ENCODE measurements at regions not wholly inside any gene's neighbourhood (a gene's known extent, or its start where the extent isn't known, plus 50 kb on each side); places are given as distances from the start of the nearest gene placed in this dataset.
A peak's percentile ranks its signal among the peaks of the same experiment; 100 is the strongest.
"Not testable (repeated sequence)": the region's sequence is repeated elsewhere in the genome, so short reads cannot be mapped to it uniquely, and the experiment has no call there.

DNA sequence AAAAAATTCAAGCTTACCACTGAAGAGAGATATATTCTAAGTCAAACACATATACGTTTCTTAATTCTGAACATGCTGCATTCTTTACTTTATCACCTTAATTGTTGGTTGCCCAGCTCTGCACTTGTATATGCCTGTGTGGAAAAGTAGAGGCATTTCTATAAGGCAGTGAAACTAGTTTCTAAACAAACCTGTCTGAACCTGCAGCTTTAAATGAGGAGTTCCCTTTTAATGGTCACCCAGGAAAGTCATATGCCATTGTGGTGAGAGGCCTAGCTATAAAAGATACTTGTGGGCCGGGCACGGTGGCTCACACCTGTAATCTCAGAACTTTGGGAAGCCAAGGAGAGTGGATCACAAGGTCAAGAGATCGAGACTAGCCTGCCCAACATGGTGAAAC, 147.4 kb upstream of the RXFP1 start:
- DNase-seq (ENCODE audit: low spot score in 2 of 2) (no peak), ATAC-seq (no peak)
- Mint-ChIP-seq H3K27ac (no peak overlapping the region), H3K36me3 (no peaks in the 10 kb centered on the region), H3K9me3 (peaks cover 0 to 4% of the 10 kb centered on the region in 2 donors)

DNA sequence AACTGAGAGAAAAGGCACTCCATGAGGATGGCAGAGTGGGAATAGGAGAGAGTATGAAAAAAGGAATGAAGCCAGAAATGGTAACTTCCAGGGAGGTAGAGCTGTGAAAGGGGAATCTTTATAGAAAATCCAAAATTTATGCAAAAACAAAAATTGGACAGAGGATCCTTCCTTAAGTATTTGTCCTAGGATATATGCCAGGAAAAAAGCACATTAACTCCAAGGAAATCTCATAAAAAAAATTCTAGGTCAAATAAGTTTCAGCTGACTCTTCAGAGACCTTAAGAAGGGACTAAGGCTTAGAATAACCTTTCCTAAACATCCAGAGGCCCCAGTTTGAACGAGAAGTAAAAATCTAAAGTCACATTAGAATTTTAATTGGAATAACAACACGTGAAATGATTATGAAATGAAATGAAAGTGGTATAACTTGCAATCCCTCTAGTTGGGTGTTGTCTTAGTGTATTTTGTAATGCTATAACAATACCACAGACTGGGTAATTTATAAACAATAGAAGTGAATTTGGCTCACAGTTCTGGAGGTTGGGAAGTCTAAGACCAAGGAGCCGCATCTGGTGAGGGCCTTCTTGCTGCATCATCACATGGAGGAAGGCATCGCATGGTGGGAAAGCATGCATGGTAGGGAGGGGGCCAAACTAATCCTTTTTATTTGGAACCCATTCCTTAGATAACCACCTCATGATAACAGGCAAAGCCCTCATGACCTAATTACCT, 145.4 kb upstream of the RXFP1 start:
- ATAC-seq (no peak), DNase-seq (ENCODE audit: low spot score in 2 of 2) (no peak)
- H3K27ac Mint-ChIP-seq: no peak overlapping the region
- H3K9me3 Mint-ChIP-seq: no peaks in the 10 kb centered on the region
- H3K36me3 Mint-ChIP-seq: no peaks in the 10 kb centered on the region

DNA sequence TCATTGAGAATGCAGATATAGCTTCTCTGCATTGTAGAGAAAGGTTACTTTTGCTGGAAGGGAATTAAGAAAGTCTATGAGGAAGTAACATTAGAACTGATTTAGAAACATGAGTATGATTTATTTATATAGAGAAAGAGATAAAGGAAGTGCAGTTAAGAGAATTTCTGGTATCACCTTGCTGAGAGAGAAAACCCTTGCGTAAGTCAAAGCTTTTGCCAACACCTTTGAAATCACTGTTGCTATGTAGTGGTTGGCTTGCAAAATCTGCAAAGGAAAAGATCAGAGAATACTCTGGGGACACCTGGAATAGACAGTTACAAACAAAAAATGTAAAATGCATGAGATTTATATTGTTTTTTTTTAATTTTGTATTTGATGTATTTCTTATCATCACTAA, 137.3 kb upstream of the RXFP1 start:
- ATAC-seq (no peak), DNase-seq (ENCODE audit: low spot score in 2 of 2) (no peak)
- no peaks in the 10 kb centered on the region for H3K9me3 Mint-ChIP-seq
- H3K27ac Mint-ChIP-seq: no peak overlapping the region
- no peaks in the 10 kb centered on the region for H3K36me3 Mint-ChIP-seq

DNA sequence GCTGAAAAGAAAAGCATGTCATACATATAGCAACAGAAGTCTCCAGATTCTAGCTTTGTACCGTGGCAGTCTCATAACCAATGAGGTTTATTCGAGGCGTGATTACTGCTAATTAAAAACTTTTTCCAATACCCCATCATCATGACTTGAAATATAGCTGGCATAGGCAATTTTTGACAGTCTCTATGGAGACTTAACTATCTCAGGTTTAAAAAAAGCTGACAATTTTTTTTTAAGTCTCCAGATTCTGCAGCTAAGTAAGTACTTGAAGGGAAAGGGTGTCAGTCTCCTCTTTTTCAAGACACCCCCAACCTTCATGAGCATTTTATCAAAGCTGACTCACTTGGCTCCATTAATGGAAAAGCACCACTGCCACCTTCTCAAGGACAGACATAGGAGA, 126.3 kb upstream of the RXFP1 start:
- H3K9me3 Mint-ChIP-seq: no peaks in the 10 kb centered on the region
- no peak overlapping the region for H3K27ac Mint-ChIP-seq
- no peaks in the 10 kb centered on the region for H3K36me3 Mint-ChIP-seq
- no peak for ATAC-seq
- DNase-seq (ENCODE audit: low spot score in 2 of 2): no peak

DNA sequence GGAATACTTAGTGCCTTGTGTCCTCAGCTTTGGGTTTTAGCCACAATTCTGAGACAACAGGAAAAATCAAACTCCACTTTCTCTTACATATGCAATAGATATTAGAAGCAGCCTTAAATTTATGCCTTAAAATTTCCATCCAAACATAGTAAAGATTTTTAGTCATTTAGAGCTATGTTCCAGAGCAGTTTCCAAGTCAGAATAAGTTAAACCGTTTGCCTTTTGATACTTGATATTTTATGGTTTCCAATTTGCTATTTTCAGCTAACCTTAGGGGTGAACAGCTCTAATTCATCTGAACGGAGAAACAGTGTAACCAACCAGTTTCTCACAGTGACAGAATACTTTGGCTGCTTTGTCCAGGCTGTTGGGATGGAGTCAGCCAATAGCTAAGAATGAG, 125.8 kb upstream of the RXFP1 start:
- no peak for ATAC-seq
- no peak overlapping the region for H3K27ac Mint-ChIP-seq
- H3K9me3 Mint-ChIP-seq: no peaks in the 10 kb centered on the region
- H3K36me3 Mint-ChIP-seq: no peaks in the 10 kb centered on the region
- no peak for DNase-seq (ENCODE audit: low spot score in 2 of 2)

DNA sequence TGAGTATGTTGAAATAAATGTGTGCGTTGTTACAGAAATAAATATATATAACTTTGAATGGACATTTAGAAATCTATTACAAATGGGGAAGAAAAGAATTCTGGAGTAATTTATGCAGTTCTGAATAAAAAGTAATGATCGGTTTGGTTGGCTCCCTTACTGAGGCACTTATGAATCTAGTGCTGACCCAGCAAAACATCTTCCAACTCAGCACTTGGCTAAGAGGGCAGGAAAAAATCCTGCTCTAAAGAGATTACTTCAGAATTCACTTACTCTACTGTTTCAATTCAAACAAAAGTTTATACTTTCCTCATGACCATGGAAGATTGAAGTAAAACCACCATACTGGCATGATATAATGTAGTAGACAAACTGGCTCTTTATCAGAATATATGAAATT, 123.9 kb upstream of the RXFP1 start:
- H3K27ac Mint-ChIP-seq: no peak overlapping the region
- H3K36me3 Mint-ChIP-seq: no peaks in the 10 kb centered on the region

DNA sequence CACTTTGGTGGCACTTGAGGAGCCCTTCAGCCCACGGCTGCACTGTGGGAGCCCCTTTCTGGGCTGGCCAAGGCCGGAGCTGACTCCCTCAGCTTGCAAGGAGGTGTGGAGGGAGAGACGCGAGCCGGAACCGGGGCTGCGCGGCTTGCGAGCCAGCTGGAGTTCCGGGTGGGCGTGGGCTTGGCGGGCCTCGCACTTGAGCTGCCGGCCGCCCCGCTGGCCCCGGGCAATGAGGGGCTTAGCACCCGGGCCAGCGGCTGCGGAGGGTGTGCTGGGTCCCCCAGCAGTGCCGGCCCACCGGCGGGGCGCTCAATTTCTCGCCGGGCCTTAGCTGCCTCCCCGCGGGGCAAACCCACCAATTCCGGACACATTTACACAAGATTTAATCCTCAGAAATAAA, 113.7 kb upstream of the RXFP1 start:
- H3K36me3 Mint-ChIP-seq; H3K27ac Mint-ChIP-seq; H3K9me3 Mint-ChIP-seq; DNase-seq (ENCODE audit: low spot score in 2 of 2); ATAC-seq: not testable (repeated sequence)

More for the DNA sequence above, 123.9 kb upstream of the RXFP1 start:
- DNase-seq (ENCODE audit: low spot score in 2 of 2) (no peak), ATAC-seq (no peak)
- no peaks in the 10 kb centered on the region for H3K9me3 Mint-ChIP-seq

DNA sequence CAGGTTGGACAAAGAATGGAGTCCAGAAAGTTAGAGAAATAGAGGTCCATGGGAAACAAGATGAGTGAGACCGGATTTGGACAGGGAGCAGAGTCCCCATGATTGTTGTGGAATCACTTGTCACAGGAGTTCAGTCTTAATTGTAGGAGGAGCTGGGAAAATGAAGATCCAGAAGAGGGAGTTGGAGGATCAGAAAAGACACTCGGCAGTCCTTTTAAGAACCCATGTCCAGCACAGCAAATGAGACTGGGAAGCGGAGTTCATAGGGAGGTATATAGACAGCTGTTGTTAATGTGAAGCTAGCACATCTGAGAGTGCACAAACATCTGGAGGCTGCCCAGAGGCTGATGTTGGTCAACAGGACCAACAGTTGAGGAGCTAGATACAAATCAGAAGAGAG, 111.4 kb upstream of the RXFP1 start:
- no peak overlapping the region for H3K27ac Mint-ChIP-seq
- ATAC-seq (no peak), DNase-seq (ENCODE audit: low spot score in 2 of 2) (no peak)
- H3K9me3 Mint-ChIP-seq: no peaks in the 10 kb centered on the region
- no peaks in the 10 kb centered on the region for H3K36me3 Mint-ChIP-seq

DNA sequence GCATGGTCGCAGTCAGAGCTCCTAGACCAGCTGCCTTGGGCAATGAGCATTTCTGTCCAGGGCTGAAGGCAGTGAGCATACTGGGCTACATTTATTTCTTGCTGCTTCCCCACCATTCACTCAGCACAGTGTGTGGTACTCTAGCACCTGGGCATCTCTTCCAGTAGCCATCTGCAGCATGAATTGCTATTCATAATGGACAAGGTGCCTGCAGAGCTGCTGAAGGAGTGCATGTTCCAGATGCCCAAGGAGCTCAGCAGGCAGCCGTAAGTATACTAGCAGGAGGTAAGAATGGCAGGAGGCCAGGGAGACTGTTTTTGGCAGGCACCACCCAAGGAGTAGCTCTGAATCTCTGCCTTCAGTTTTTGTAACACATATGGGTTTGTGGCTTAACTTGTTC, 110.4 kb upstream of the RXFP1 start:
- peaks cover 4 to 5% of the 10 kb centered on the region in 2 donors for H3K9me3 Mint-ChIP-seq
- no peak for DNase-seq (ENCODE audit: low spot score in 2 of 2)
- no peak overlapping the region for H3K27ac Mint-ChIP-seq
- no peak for ATAC-seq
- no peaks in the 10 kb centered on the region for H3K36me3 Mint-ChIP-seq

DNA sequence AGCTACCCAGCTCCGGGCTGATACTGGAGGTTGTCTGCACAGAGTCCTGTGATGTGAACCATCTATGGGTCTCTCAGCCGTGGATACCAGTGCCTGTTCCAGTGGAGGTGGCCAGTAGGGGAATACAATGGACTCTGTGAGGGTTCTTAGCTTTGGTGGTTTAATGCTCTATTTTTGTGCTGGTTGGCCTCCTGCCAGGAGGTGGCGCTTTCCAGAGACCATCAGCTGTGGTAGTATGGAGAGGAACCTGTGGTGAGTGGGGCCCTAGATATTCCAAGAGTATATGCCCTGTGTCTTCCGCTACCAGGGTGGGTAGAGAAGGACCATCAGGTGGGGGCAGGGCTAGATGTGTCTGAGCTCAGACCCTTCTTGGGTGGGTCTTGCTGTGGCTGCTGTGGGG, 103.0 kb upstream of the RXFP1 start:
- not testable (repeated sequence) for H3K36me3 Mint-ChIP-seq; H3K27ac Mint-ChIP-seq; DNase-seq (ENCODE audit: low spot score in 2 of 2); ATAC-seq
- H3K9me3 Mint-ChIP-seq: peaks cover 7 to 11% of the 10 kb centered on the region in 2 donors

DNA sequence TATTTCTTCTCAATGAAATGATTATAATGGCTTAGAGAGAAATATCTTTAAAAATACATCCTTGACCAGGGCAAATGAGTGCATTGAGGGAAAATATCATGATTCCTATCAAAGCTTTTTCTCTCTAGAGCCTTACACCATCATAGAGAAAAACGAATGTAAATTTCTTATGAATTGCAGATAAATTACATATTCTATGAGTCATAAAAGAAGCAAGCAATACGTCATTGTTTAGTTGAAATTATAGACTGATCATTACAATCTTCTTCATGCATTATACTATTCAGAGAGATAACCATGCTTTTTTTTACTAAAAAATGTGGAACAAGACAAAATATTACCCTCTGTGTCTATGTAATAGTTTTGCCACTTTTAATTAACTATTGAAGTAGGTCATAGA, 100.9 kb upstream of the RXFP1 start:
- DNase-seq (ENCODE audit: low spot score in 2 of 2) (no peak), ATAC-seq (no peak)
- no peaks in the 10 kb centered on the region for H3K36me3 Mint-ChIP-seq
- peaks cover 11% of the 10 kb centered on the region in 2 donors for H3K9me3 Mint-ChIP-seq
- no peak overlapping the region for H3K27ac Mint-ChIP-seq

DNA sequence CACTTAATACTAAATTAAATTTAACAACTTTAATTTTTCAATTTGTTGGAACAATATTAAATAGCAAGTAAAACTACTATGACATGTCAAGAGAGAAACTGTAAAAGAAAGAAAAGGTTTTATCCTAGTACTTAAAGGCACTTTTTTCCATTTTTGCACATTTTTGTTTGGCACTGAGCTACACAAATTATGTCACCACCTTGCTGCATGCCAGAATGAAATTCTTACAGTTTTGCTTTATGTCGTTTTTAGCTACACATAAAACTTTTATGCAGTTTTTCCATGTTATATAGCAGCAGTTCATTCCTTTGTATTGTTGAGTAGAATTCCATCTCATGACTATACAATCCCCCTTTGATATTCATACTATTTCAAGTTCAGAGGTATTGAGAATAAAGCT, 99.1 kb upstream of the RXFP1 start:
- Mint-ChIP-seq H3K27ac (no peak overlapping the region), H3K9me3 (peaks cover 1 to 4% of the 10 kb centered on the region in 2 donors), H3K36me3 (no peaks in the 10 kb centered on the region)
- DNase-seq (ENCODE audit: low spot score in 2 of 2): no peak
- no peak for ATAC-seq

DNA sequence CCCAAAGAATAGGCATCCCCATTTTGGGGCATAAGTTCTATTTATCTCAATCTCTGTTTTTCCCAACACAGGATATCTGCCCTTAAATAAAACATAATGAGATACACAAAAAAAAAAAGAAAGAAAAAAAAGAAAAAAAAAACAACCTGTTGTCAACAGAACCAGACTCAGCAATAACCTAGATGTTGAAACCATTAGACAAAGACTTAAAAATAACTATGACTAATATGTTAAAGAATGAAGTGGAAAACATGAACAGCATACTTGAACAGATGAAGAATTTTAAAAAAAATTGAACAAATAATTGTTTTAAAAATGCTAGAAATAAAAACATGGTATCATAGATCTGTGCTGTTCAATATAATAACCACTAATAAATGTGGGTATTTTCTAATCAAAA, 93.4 kb upstream of the RXFP1 start:
- Mint-ChIP-seq H3K9me3 (peaks cover 2 to 4% of the 10 kb centered on the region in 2 donors), H3K27ac (no peak overlapping the region), H3K36me3 (peaks cover 0 to 4% of the 10 kb centered on the region in 2 donors)
- ATAC-seq (no peak), DNase-seq (ENCODE audit: low spot score in 2 of 2) (no peak)

DNA sequence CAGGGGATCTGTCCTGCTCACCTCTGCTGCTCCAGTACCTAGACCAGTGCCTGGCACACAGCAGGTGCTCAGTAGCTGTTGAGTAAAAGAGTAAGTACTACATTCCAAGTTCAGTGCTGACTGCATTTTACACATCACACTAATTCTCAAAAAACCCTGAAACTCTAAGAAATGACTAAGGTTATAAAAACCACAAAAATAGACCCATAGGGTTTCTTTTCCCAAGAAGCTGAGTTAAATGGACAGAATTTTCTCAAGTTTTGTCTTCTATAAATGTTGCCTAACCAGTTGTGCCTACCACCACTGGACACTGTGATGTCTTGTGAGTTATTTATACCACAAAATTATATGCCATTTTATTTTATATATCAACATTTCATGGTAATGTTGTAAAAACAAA, 78.9 kb upstream of the RXFP1 start:
- Mint-ChIP-seq H3K36me3 (no peaks in the 10 kb centered on the region), H3K9me3 (no peaks in the 10 kb centered on the region), H3K27ac (no peak overlapping the region)
- ATAC-seq: peak in 1 of 2 donors; percentile 26
- DNase-seq (ENCODE audit: low spot score in 2 of 2): no peak

DNA sequence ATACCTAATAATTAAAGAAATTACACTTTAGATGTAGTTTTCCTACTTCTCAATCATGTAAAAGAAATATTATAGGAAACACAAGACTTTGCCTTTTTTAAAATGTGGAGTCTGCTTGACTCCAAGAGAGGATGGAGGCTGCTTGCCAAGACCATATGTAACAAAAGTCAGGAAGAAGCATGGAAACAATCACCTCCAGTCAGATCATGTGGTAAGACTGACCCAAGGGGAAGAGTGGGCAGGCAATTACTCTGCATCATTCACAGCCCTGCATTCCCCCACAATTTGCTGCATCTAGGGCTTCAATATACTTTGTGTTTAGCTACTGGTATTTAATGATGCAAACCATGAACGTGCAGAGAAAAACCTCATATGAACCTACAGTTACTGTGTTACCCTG, 78.0 kb upstream of the RXFP1 start:
- ATAC-seq: no peak
- Mint-ChIP-seq H3K36me3 (no peaks in the 10 kb centered on the region), H3K9me3 (no peaks in the 10 kb centered on the region), H3K27ac (no peak overlapping the region)
- DNase-seq (ENCODE audit: low spot score in 2 of 2): no peak

DNA sequence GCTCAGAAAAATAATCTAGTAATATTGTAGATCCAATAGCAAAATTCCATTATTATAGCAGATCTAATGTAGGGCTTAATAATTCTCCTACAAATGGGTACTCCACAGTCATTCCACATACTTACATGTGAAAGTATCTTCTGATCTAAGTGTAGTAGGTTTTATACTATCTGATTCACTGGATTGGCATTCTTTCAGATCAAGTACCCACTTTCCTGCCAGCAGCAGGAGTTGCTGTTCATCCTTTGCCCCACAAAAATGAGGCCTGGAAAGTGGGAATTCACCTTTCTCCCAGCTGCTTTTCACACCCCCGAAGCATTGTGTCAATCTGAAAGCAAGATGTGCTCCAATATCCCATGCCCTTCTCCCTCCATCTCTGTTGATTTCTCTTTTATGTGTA, 77.1 kb upstream of the RXFP1 start:
- no peak for DNase-seq (ENCODE audit: low spot score in 2 of 2)
- H3K9me3 Mint-ChIP-seq: no peaks in the 10 kb centered on the region
- no peak for ATAC-seq
- no peaks in the 10 kb centered on the region for H3K36me3 Mint-ChIP-seq
- H3K27ac Mint-ChIP-seq: no peak overlapping the region

DNA sequence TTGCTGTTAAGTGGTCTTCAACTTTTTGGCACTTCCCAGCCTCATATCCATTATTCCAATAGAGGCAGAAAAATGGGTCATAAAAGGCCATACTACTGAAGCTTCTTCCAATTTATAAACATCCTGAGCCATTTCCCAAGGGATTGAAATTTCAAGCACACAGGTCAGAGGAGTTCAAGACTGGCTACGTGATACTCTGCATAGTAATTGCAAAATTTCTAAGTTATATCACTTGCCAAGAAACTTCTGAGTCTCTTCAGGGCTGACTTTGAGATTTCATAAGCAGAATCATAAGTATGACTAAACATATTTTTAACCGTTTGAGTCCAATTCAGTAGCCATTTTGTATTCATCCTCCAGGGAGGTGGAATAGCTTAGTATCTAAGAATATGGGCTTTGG, 75.6 kb upstream of the RXFP1 start:
- no peak for DNase-seq (ENCODE audit: low spot score in 2 of 2)
- Mint-ChIP-seq H3K36me3 (no peaks in the 10 kb centered on the region), H3K27ac (no peak overlapping the region), H3K9me3 (no peaks in the 10 kb centered on the region)
- ATAC-seq: no peak

DNA sequence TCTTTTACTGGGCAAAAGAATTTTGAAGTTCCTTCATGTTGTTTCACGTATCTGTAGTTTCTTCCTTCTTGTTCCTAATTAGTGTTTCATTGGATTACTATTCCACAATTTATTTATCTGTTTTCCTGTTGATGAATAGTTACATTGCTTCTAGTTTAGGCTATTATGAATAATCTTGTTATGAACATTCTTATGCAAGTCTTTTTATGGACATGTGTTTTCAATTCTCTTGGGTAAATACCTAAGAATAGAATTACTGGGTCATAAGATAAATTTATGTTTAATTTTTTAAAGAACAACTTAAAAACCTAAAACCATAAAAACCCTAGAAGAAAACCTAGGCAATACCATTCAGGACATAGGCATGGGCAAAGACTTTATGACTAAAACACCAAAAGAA, 70.9 kb upstream of the RXFP1 start:
- H3K27ac Mint-ChIP-seq: no peak overlapping the region
- ATAC-seq (no peak), DNase-seq (ENCODE audit: low spot score in 2 of 2) (no peak)
- H3K9me3 Mint-ChIP-seq: peaks cover 4 to 10% of the 10 kb centered on the region in 2 donors
- no peaks in the 10 kb centered on the region for H3K36me3 Mint-ChIP-seq

DNA sequence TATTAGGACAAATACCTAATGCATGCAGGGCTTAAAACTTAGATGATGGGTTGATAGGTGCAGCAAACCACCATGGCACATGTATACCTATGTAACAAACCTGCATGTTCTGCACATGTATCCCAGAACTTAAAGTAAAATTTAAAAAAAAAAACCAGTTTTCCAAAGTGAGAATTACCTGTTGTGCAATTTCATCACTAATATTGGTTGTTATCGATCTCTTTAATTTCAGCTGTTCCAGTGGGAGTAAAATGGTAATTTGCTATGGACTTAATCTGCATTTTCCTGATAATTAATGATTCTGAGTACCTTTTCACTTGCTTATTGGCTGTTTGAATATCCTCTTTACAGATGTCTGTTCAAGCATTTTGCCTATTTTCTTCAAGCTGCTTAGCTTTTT, 69.6 kb upstream of the RXFP1 start:
- not testable (repeated sequence) for ATAC-seq; DNase-seq (ENCODE audit: low spot score in 2 of 2); H3K27ac Mint-ChIP-seq; H3K36me3 Mint-ChIP-seq
- peaks cover 10 to 12% of the 10 kb centered on the region in 2 donors for H3K9me3 Mint-ChIP-seq

Data from activated naive CD4-positive, alpha-beta T cell treated with anti-CD3 and anti-CD28 coated beads, Interleukin-2, amount 50 U/mL, for 72 hours (primary cell).